Adrenal gland (tissue), 9 donors: ENCODE measurements at regions not wholly inside any gene's neighbourhood (a gene's known extent, or its start where the extent isn't known, plus 50 kb on each side); places are given as distances from the start of the nearest gene placed in this dataset.

Source experiments
- DNase-seq, 7 donors: peaks; one replicate each; pipeline ENCODE4 v3.0.0-alpha.2; 2019 to 2020
- H3K27ac ChIP-seq, 5 donors: fragments of 200-600 bp; sonication (generic) in 4 of 5; 1 replicate in 3 of 5; 2 replicates in 2 of 5; pipeline versions ENCODE4 v1.5.1 to v1.8.0; 2016 to 2020; ENCODE audit warnings: mild to moderate bottlenecking in 1 of 5
- H3K27me3 ChIP-seq: fragments of 200-600 bp; 2 replicates; pipeline ENCODE4 v1.8.0; 2021
- H3K36me3 ChIP-seq, 2 donors: fragments of 200-600 bp; replicated peaks in 1 of 2; 1 replicate in 1 of 2; 2 replicates in 1 of 2; pipeline versions ENCODE4 v1.5.1 to v1.8.0; 2018 to 2022
- H3K4me1 ChIP-seq, 2 donors: fragments of 200-600 bp; replicated peaks in 1 of 2; 1 replicate in 1 of 2; 2 replicates in 1 of 2; pipeline versions ENCODE4 v1.5.1 to v1.8.0; 2018 to 2021
- H3K4me3 ChIP-seq, 4 donors: fragments of 200-600 bp; sonication (generic) in 3 of 4; one replicate each; pipeline ENCODE4 v1.5.1; 2016 to 2018
- H3K9me3 ChIP-seq, 3 donors: fragments of 200-600 bp; sonication (generic) in 1 of 3; replicated peaks in 1 of 3; 1 replicate in 2 of 3; 2 replicates in 1 of 3; pipeline versions ENCODE4 v1.5.1 to v1.8.0; 2016 to 2021
- POLR2A ChIP-seq, 2 donors: fragments of 450-650 bp; IDR thresholded peaks; one replicate each; pipeline ENCODE4 v1.6.1; 2017; ENCODE audit warnings: antibody characterized with exemption in 2 of 2, mild to moderate bottlenecking in 2 of 2, moderate library complexity in 1 of 2
- WGBS, 4 donors: extraction: QIAGEN DNeasy Blood & Tissue Kit in 2 of 4; methylation state at CpG; one replicate each; pipeline versions ENCODE4 v1.1.5 to v1.1.7; 2013 to 2017; 5-methylcytosine and 5-hydroxymethylcytosine counted together
- intact Hi-C, 2 donors: fragments of 100-400 bp; cut with DNase I; formaldehyde crosslinking; loops; one replicate each; pipeline versions ENCODE4 v1.14.1 to v1.15.0; 2022 to 2023
- TF ChIP-seq, protein P1 (sequence below), 6 experiments: fragments of 450-650 bp in 4 of 6; fragments of 200-600 bp in 2 of 6; sonication (generic) in 1 of 6; IDR thresholded peaks; 1 replicate in 5 of 6; 2 replicates in 1 of 6; pipeline versions ENCODE4 v1.5.1 to v1.8.0; 2016 to 2021; ENCODE audit warnings: antibody characterized with exemption in 6 of 6, mild to moderate bottlenecking in 2 of 6, moderate library complexity in 1 of 6
- donor health status: healthy with polysubstance abuse.
- donor health status: Bipolar disorder and iron deficiency.
- donor health status: DM: yes; HTN: yes; CAD: no.
- donor health status: DM: no; HTN: no; CAD: no.
- donor health status: DM: no; HTN: no; CAD: no.

DNA sequence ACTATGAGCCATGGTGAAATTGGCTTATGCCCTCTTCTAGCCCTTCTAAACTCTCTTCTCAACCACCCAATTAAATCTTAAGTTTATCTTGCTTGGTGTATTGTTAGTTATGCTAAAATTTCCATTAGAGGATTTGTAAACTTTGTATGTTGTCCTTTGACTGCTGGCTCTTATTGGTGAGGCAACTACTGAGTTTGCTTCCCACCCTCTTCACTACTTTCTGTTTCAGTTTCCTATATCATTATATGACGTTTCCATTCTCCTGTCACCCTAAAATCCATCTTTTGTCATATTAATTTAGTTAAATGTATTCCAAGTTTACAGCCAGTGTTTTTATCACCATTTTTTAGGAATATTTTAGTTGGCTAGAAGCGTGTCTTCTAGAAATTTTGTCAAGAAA is 80.9 kb upstream of the VWC2 start:
- intact Hi-C loops: no loop called here
- H3K36me3 ChIP-seq: no peaks in the 10 kb centered on the region
- H3K27ac ChIP-seq: no peak overlapping the region
- 40 to 57% (median 42%) methylated on average over 2 of the region's 2 CpGs for WGBS, 4 donors
- TF ChIP-seq POLR2A (IDR thresholded peaks at IDR 0.05): no peak
- TF ChIP-seq, protein P1, sequence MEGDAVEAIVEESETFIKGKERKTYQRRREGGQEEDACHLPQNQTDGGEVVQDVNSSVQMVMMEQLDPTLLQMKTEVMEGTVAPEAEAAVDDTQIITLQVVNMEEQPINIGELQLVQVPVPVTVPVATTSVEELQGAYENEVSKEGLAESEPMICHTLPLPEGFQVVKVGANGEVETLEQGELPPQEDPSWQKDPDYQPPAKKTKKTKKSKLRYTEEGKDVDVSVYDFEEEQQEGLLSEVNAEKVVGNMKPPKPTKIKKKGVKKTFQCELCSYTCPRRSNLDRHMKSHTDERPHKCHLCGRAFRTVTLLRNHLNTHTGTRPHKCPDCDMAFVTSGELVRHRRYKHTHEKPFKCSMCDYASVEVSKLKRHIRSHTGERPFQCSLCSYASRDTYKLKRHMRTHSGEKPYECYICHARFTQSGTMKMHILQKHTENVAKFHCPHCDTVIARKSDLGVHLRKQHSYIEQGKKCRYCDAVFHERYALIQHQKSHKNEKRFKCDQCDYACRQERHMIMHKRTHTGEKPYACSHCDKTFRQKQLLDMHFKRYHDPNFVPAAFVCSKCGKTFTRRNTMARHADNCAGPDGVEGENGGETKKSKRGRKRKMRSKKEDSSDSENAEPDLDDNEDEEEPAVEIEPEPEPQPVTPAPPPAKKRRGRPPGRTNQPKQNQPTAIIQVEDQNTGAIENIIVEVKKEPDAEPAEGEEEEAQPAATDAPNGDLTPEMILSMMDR (IDR thresholded peaks at IDR 0.05): no peak
- H3K27me3 ChIP-seq: no peaks in the 10 kb centered on the region
- H3K9me3 ChIP-seq: no peaks in the 10 kb centered on the region
- no peak overlapping the region for H3K4me3 ChIP-seq
- H3K4me1 ChIP-seq: no peaks in the 10 kb centered on the region
- no peak for DNase-seq

DNA sequence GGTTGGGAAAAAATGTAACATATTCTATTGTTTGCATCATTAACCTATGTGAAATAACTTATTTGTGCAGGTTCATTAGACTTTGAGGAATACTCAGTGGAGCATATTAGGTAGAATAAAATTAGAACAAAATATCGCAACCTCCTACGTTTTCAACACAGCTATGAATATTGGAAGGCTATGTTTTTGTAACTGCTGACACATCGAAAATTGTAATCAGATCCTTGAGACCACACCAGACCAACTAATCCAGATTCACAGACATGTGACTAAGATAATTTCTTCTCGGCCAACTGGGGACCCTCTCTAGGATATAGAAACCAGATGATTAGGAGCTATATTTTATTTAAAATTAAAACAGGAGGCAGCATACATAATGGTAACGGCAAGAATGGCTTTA is 77.5 kb upstream of the VWC2 start:
- Histone ChIP-seq H3K27ac (no peak overlapping the region), H3K4me3 (no peak overlapping the region), H3K36me3 (no peaks in the 10 kb centered on the region), H3K4me1 (no peaks in the 10 kb centered on the region), H3K27me3 (no peaks in the 10 kb centered on the region), H3K9me3 (no peaks in the 10 kb centered on the region)
- 79 to 86% (median 80%) methylated on average over 5 of the region's 5 CpGs for WGBS, 4 donors
- DNase-seq: no peak
- TF ChIP-seq, protein P1 (IDR thresholded peaks at IDR 0.05): no peak
- TF ChIP-seq POLR2A (IDR thresholded peaks at IDR 0.05): no peak
- intact Hi-C loops: no loop called here

DNA sequence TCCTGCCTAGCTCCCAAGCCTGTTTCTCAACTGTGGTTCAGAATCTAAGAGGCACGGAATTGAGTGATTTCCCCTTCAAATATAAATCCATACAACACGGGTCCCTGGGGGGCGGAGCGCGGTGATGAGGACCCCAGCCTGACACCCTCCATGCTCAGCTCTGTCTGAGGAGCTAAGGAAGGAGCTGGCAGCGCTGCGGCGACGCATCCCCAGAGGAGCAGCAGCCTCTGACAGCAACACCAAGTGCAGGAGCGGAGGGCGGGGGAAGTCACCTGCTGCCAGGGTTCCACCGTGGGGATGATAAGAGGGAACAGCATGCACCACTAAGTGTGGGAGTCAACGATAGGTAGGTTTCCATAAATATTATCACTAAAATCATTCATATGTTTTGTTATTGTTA is 72.6 kb upstream of the VWC2 start:
- H3K27me3 ChIP-seq: no peaks in the 10 kb centered on the region
- no peaks in the 10 kb centered on the region for H3K36me3 ChIP-seq
- DNase-seq: no peak
- H3K4me3 ChIP-seq: no peak overlapping the region
- no peaks in the 10 kb centered on the region for H3K9me3 ChIP-seq
- intact Hi-C loops: no loop called here
- TF ChIP-seq POLR2A (IDR thresholded peaks at IDR 0.05): no peak
- TF ChIP-seq, protein P1 (IDR thresholded peaks at IDR 0.05): no peak
- WGBS, 4 donors: 86 to 92% (median 89%) methylated on average over 13 of the region's 13 CpGs
- no peak overlapping the region for H3K27ac ChIP-seq
- H3K4me1 ChIP-seq: no peaks in the 10 kb centered on the region

DNA sequence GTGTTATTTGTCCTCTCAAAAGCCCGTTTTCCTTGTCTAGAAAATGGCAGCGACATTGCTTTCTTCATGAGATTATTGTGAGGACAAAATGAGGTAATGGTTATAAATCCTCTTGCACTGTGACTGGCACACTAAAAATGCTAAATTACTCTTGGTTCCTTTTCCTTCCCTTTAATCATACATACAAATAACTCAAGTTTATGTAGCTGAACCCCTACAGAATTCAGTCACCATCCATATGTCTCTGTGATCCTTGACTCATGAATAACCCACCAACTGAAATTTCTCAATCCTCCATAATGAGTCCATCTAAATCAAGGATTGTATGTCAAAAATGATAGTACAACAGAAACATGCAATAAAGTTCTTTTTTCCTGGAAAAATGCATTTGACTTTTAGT is 71.3 kb upstream of the VWC2 start:
- Histone ChIP-seq H3K27me3 (no peaks in the 10 kb centered on the region), H3K4me3 (no peak overlapping the region), H3K36me3 (no peaks in the 10 kb centered on the region), H3K4me1 (no peaks in the 10 kb centered on the region), H3K27ac (no peak overlapping the region), H3K9me3 (no peaks in the 10 kb centered on the region)
- TF ChIP-seq POLR2A (IDR thresholded peaks at IDR 0.05): no peak
- TF ChIP-seq, protein P1 (IDR thresholded peaks at IDR 0.05): no peak
- DNase-seq: no peak
- intact Hi-C loops: no loop called here
- 48 to 58% (median 50%) methylated on average over 2 of the region's 2 CpGs for WGBS, 4 donors
